ENCODE measurements at regions not wholly inside any gene's neighbourhood (a gene's known extent, or its start where the extent isn't known, plus 50 kb on each side); places are given as distances from the start of the nearest gene placed in this dataset.

- TF ChIP-seq CTCF (optimal IDR thresholded peaks at IDR 0.05 in 1 of 3, IDR thresholded peaks at IDR 0.05 in 1 of 3, conservative IDR thresholded peaks at IDR 0.05 in 1 of 3; ENCODE audit: extremely low read depth in 1 of 3, insufficient read depth in 2 of 3, low read length in 3 of 3), result no peak
- no peak for TF ChIP-seq EZH2 (IDR thresholded peaks at IDR 0.05; ENCODE audit: low read length)
These were observed 2364.3 kb upstream of the ACO1 start for GRCh38 chr9:30020161-30020560.

Measured in keratinocyte (primary cell).